ENCODE measurements at regions not wholly inside any gene's neighbourhood (a gene's known extent, or its start where the extent isn't known, plus 50 kb on each side); places are given as distances from the start of the nearest gene placed in this dataset.

- Histone ChIP-seq H3K79me2 (ENCODE audit: insufficient read depth, low read length) (no peaks in the 10 kb centered on the region), H3K56ac (ENCODE audit: insufficient read length, low read depth, low read length) (no peak overlapping the region), H4K91ac (ENCODE audit: insufficient read length, low read depth, low read length) (no peak overlapping the region), H4K8ac (replicated peaks; ENCODE audit: insufficient read length, low read depth, low read length) (no peak overlapping the region), H2BK20ac (ENCODE audit: low read depth, low read length, poor library complexity, severe bottlenecking) (no peak overlapping the region), H2BK120ac (ENCODE audit: low read depth, low read length, poor library complexity, severe bottlenecking) (no peak overlapping the region), H3T11ph (ENCODE audit: low read length) (no peak overlapping the region), H3K14ac (ENCODE audit: insufficient read depth, low read length) (no peak overlapping the region), H3K27ac (ENCODE audit: insufficient read length, low read depth, low read length) (no peak overlapping the region), H3K4ac (ENCODE audit: low read depth, low read length) (no peak overlapping the region), H4K5ac (ENCODE audit: insufficient read length, low read depth, low read length) (no peak overlapping the region), H3K18ac (ENCODE audit: insufficient read length, low read depth, low read length) (no peak overlapping the region), H3K9me3 (ENCODE audit: control insufficient read depth, low read depth, low read length) (no peaks in the 10 kb centered on the region), H3K4me2 (ENCODE audit: insufficient read depth, insufficient read length, low read length) (no peak overlapping the region), H3K9ac (ENCODE audit: extremely low read depth, insufficient read length, low read length) (no peak overlapping the region), H3K23ac (ENCODE audit: insufficient read length, low read depth, low read length) (no peak overlapping the region), H2BK15ac (ENCODE audit: low read depth, low read length) (no peak overlapping the region), H3K27me3 (ENCODE audit: insufficient read depth, low read length) (no peaks in the 10 kb centered on the region), H2BK12ac (ENCODE audit: insufficient read length, low read depth, low read length) (no peak overlapping the region), H2AK5ac (ENCODE audit: insufficient read length, low read length) (no peak overlapping the region), H4K20me1 (ENCODE audit: control insufficient read depth, insufficient read depth, insufficient read length) (no peaks in the 10 kb centered on the region), H2BK5ac (ENCODE audit: insufficient read length, low read length) (no peak overlapping the region), H3K4me1 (ENCODE audit: insufficient read depth, low read length) (no peaks in the 10 kb centered on the region), H2AFZ (ENCODE audit: low read length) (no peak overlapping the region), H3K23me2 (ENCODE audit: insufficient read length, low read depth, low read length, poor library complexity, severe bottlenecking) (no peaks in the 10 kb centered on the region), H3K79me1 (ENCODE audit: insufficient read depth, low read depth, low read length, poor library complexity, severe bottlenecking) (no peaks in the 10 kb centered on the region)
- WGBS (ENCODE audit: extremely low coverage, insufficient read length, low lambda C conversion rate) = no CpG with 5 or more reads among the region's 1 CpG
- no peak for DNase-seq
- H3K27me3 Mint-ChIP-seq (ENCODE audit: low read depth) = no peaks in the 10 kb centered on the region
- TF ChIP-seq CTCF (conservative IDR thresholded peaks at IDR 0.05) = no peak
- no peaks in the 10 kb centered on the region for H3K36me3 Mint-ChIP-seq (ENCODE audit: insufficient read depth in 1 of 3, low read depth in 3 of 3)
- no peaks in the 10 kb centered on the region for H3K4me1 Mint-ChIP-seq
- no peak overlapping the region for H3K27ac Mint-ChIP-seq
- H3K9me3 Mint-ChIP-seq = no peaks in the 10 kb centered on the region
- no peak overlapping the region for H3K4me3 Mint-ChIP-seq
These were observed 391.7 kb downstream of the ZEB2 start for GRCh38 chr2:144128130-144128746.

Data from H9 (cell line).